SKM-1 (cell line): ENCODE measurements at regions not wholly inside any gene's neighbourhood (a gene's known extent, or its start where the extent isn't known, plus 50 kb on each side); places are given as distances from the start of the nearest gene placed in this dataset.
"Not testable (repeated sequence)": the region's sequence is repeated elsewhere in the genome, so short reads cannot be mapped to it uniquely, and the experiment has no call there.

ENCODE experiments used
- DNase-seq: peaks from one replicate; lab custom pipeline; 2025; ENCODE audit not compliant: unreplicated experiment; lab: John Stamatoyannopoulos, UW

- DNase-seq = no peak
Measured at GRCh38 chr16:35102780-35103403, 1643.5 kb downstream of the TP53TG3F start.

DNA sequence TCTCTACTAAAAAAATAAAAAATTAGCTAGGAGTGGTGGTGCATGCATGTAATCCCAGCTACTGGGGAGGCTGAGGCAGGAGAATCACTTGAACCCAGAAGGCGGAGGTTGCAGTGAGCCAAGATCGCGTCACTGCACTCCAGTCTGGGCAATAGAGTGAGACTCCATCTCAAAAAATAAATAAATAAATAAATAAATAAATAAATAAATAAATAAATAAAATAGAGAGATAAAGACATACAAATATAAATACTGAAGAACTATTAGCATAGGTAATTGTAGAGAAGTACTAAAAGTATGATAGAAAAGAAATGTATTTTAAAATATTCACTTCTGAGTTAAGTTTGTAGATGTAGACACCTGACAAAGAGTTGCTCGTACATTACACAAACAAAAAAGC lies 1652.4 kb downstream of the TP53TG3F start:
- not testable (repeated sequence) for DNase-seq

DNA sequence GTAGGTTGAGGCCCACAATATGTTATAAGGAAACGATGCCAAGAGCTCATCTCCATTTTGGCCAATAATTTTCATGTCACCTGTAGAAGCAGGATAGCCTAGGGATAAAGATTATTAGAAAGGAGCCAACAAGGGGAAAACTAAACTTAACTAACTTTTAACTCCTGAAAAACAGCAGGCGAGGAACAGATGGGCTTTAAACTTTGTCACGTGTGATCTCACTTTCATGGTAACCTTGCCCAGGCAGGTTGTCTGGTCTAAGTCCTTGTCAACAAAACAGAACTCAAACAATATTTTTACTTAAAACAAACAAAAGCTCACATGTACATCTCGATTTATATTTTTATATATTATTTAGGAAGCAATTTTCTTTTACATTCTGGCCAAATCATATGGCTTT lies 1672.0 kb downstream of the TP53TG3F start:
- no peak for DNase-seq

GRCh38 chr16:35134471-35134870 lies 1675.1 kb downstream of the TP53TG3F start:
- no peak for DNase-seq

- no peak for DNase-seq
Measured at GRCh38 chr16:35140293-35140986, 1681.0 kb downstream of the TP53TG3F start.

DNA sequence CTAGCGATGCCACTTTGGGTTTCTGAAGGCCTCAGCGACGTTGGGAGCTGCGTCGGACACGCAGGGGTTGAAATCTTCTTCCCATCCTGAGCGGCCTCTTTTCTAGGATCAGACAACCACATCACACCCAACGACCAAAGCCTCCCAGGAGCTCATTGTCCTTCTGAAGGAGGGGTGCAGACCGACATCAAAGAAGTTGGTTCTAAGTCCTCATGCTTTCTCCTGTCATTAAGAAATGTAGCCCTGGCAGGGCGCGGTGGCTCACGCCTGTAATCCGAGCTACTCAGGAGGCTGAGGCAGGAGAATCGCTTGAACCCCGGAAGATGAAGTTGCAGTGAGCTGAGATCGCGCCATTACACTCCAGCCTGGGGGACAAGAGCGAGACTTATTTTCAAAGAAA lies 1681.9 kb downstream of the TP53TG3F start:
- DNase-seq = no peak

- DNase-seq = no peak
Measured at GRCh38 chr16:35142147-35142808, 1682.9 kb downstream of the TP53TG3F start.

DNA sequence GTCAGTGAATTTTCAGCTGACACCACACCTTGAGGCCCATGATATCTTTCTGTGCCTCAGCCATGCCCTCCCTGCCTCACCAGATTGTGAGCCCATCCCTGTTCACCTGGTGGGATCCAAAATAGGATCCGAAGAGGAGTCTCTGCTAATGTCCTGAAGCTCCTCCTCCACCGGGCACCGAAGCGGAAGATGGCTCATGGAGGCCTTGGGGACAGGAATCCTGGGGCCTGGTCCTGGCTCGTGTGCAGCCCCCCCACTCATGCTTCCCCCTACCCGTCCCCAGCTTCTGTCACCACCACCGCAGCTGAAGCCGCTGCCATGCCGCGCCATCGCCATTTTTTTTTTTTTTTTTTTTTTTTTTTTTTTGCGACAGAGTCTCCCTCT lies 1683.4 kb downstream of the TP53TG3F start:
- DNase-seq = no peak

DNA sequence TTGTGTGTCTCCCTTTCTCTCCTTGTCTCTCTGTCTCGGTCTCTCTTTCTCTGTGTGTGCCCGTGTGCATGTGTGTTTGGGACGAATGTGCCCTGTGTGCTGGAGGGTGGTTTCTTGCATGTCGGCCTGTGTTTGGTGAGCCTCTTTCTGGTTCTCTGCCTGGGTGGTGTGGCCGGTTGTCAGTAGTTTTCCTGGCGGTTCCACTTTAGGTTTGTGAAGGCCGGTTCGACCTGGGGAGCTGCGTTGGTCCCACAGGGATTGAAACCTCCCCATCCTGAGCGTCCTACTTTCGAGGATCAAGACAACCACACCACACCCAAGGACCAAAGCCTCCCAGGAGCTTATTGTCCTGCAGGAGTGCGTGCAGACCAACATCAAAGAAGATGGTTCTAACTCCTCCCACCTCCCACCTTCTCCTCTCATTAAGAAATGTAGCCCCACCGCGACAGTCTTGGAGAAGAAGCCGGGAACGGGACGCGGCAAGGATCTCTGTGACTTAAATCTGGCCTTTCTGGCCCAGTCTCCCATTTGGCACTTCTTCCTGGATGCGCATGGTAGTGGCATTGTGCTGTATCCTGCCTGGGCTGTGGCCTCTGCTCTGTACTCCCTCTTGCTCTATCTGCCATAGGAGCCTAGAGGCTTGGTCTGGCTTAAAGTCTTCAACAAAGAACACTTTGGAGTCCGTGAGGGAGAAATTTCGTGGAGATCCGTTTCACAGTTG lies 1685.0 kb downstream of the TP53TG3F start:
- DNase-seq = no peak

DNA sequence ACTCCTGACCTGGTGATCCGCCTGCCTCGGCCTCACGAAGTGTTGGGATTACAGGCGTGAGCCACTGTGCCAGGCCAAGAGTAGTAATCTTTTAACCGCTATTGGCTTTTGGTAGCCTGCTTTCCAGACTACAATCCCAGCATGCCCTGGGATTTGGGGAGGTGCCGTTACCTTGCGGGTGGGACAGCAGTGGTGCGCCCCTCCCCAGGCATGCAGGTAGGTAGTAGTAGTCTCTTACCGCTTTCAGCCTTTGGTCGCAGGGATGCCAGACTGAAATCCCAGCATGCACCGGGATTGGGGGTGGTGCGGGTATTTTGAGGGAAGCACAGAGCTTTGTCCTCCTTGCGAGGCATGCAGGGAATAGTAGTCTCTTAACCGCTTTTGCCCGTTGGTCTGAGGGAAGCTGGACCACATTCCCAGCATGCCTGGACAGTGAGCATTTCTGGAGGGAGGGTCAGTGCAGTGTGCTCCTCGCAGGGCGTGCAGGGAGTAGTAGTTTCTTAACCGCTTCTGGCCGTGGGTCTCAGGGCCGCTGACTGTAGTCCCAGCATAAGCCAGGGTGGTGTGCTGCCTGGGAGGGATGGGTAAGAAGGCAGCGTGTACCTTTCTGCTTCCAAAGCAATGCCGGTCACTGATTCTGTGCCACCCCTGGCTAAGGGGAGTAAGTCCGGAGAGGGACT lies 1686.8 kb downstream of the TP53TG3F start:
- DNase-seq = no peak

GRCh38 chr16:35146723-35147458 lies 1687.5 kb downstream of the TP53TG3F start:
- no peak for DNase-seq

DNA sequence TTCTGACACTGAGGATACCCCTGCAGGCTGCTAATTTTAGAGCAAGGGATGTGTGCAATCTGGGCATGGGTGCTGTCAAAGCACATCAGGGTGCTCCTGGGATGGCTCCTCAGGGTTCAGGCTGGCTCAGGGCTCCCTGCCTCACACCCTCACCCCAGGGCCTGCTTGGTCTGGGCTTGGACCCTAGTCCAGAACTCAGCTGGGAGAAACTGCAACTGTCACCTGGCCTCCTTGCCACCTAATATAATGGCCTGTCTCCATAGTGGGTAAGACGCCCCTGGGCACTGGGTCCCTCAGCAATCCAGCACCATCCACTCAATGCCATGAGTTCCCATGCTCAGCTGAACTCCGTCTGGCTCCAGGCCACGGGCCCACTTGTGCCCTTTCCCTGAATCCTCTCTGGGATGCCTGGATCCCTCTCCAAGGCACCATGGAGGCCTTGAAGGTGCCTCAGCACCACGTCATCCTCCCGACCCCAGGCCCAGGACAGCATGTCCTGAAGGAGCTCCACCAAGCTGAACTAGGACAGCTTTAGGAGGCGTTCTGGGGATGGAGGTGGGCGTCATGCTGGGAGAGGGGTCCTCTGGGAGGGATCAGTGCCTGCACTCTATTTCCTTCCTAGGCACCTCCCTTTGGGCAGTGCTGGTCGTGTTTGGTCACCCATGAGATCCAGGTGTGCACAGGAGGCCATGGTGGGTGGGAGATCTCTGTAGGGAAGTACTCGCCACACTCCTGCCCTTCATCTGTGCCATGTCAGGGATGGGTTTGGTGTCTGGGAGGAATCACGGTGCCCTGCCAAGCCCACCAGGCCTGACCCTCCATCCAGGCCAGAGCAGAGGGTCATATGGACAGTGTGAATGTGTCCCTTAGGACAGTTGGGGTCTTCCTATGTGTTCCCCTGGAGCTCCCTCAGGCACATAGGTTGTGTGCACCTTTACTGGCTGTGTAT lies 1688.4 kb downstream of the TP53TG3F start:
- DNase-seq = no peak

DNA sequence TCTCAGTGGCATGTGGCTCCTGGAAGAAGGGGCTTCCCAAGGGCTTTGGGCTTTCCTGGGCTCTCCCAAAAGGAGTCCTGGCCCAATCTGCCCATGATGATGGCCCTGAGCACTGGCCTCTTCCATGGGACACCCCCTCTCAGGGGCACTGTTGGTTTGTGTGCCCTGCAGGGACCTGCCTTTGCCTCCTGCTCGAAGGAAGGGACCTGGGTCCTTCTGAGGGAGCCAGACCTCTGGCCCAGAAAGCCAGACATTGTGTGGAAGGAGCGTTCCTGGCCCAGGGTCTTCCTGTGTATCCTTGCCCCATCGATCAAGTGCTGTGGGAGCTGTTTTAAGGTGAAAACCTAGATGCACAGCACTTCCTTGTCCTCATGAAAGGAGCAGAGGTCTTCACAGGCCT lies 1689.3 kb downstream of the TP53TG3F start:
- DNase-seq = no peak

- DNase-seq = no peak
Measured at GRCh38 chr16:35149550-35149949, 1690.1 kb downstream of the TP53TG3F start.

- DNase-seq = no peak
Measured at GRCh38 chr16:35150805-35151312, 1691.4 kb downstream of the TP53TG3F start.

DNA sequence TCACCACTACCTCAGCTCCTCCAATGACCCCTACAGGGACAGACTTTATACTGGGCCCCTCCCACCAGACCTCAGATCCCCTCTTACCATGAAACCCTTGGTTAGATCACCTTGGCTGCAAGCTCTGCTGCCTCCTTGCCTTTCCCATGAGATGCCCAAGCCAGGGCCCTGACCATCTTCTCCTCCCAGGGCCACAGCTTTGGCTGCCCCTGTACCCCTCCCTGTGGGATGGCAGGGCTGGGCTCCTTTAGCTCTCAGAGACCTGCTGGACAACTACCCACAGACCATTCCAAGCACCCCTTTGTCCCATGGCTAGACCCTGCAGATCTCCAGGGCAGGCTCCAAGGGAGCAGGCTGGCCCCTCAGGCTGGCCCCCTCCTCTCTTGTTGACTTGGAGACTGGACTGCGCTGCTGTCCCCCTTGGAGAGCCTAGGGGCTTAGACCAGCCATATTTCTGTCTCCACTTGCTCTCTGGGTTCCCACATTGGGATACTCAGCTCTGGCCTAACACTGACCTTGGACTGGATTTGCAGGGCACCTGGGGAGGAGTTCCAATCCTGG lies 1692.7 kb downstream of the TP53TG3F start:
- no peak for DNase-seq

DNA sequence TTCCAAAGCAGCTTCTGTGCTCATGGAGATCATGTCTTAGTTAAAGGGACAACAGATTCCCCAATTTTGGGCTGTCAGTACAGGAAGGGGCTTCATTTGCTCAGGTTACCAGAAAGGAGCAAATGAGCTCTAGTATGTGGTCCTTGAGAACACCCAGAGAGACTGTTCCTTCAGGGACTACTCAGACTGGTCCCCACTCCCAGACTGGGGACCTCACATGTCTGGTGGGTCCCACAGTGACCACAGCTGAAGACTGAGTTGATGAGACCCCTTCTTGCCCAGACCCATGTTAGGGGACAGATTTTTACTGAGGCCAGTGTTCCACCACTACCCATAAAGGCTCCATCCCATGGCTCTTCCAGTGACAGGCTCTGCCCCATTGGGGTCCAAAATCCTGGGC lies 1695.2 kb downstream of the TP53TG3F start:
- no peak for DNase-seq

GRCh38 chr16:35157549-35157948 lies 1698.1 kb downstream of the TP53TG3F start:
- not testable (repeated sequence) for DNase-seq

- not testable (repeated sequence) for DNase-seq
Measured at GRCh38 chr16:35169324-35169723, 1709.9 kb downstream of the TP53TG3F start.
